T-helper 9 cell (primary cell): ENCODE measurements at regions not wholly inside any gene's neighbourhood (a gene's known extent, or its start where the extent isn't known, plus 50 kb on each side); places are given as distances from the start of the nearest gene placed in this dataset.
"Not testable (repeated sequence)": the region's sequence is repeated elsewhere in the genome, so short reads cannot be mapped to it uniquely, and the experiment has no call there.

Experiments
- DNase-seq: peaks from one replicate; pipeline ENCODE4 v3.0.0-alpha.2; 2020

DNA sequence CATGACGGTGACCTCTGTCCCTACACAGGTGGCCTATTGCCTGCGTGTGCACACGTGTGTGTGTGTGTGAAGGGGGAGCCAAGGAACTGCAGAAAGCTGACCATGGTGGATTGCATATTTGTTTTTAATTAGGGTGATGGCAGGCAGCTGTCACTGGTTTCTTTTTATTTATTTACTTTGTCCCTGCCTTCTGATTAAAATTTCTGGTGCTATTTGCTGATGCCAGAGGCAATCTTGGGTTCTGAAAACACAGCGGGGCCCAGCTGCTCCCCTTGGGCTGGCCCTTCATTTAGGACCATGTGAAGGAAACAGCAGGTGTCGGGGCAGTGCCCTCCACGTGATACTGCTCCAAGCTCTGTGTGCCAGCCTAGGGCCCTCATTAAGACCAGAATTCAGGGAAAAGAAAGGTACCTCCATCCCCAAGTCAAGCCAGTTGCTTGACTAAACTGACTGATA, 71.3 kb upstream of the PODXL start:
- DNase-seq = no peak

DNA sequence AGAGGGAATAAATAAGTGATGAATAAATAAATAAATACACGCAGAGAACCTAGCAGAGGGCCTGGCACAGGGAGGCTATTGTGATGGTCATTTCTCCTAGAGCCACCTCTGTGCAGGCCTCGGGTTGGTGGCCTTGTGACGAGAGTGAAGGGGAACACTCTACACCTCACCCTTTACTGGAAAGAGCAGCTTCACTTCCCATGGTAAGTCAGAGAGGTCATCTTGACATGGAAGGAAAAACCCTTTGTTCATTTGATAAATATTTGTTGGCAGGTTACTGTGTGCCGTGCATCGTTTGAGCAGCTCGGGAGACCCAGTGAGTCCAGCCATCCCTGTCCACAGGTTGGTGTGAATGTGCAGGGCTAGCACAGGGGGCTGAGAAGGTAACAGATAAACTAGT, 70.2 kb upstream of the PODXL start:
- DNase-seq = no peak

DNA sequence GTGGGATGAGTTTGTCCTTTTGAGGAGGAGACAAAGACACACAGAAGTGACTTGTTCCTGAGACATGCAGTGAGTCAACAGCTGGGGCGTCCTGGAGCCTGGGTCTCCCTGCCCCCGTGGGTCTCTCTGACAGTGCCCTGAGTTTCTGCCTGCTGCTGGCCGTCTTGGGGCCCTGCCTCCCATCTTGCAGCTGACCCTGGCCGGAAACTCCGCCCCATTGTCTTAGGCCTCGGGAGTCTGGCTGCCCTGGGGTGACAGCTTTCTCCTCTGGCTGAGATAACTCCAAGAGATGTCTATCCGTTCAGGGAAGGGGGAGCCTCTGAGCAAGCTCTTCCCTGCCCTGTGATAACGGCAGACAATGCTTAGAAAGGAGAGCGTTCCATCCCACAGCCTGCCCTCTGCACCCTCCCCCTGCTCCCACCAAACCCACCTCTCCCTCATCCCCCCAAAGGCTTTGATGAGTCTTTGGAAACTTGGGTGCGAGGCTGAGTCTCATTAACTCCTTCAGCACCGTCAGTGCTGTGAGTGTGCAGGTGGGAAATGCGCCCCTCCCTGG, 69.5 kb upstream of the PODXL start:
- no peak for DNase-seq

GRCh38 chr7:131625345-131625744, 68.9 kb upstream of the PODXL start:
- DNase-seq = not testable (repeated sequence)

DNA sequence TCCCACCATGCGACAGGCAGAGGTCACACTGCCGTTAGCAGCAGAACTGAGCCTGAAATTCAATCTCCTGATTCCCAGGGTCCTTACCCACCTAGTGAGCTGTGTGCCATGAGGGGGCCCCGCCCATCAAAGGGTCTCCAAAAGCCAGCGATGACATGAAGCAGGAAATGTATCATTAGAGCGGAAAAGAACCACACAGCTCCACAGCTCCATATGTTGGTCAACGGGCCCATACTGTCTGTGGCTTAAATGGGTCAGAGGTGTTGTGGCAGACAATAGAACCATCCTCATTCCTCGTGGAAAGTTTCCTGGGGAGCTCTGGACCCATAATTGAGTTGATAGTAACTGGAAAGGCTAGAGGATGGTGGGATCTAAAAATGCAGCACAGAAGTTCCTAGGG, 68.1 kb upstream of the PODXL start:
- DNase-seq = no peak

DNA sequence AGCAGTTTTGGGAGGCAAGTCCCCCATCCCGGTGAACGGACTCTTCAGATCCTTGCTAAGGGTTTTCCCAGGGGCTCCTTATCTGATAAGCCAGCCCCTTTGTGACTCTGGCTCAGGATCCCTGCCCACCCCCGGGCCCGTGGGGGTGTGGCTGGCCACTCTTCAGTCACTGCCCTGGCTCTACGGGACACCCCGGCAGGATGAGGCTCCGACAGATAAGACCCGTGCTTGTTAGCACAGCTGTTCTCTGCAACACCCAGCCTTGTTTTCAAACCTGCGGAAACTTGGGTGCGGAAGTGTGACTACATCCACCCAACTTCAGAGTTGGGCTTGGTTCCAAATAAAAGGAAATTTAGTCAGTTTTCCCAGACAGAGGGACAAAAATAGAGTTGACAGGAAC, 66.7 kb upstream of the PODXL start:
- no peak for DNase-seq

DNA sequence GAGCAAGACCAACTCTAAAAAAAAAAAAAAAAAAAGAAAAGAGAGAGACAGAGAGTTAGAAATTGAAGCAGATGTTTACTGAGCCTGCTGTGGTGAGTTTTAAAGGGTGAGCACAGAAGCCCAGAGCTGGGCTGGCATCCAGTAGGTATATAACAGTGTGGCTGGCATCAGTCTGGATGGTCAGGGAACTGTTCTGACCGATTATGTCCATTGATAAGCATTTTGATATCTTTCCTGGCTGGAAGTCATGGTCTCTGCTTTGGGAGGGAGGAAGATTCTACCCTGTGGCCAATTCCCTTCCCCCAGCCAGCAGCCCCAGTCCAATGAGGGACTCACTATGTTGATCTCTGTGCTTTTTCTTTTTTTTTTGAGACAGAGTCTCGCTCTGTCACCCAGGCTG, 65.2 kb upstream of the PODXL start:
- DNase-seq = no peak

- DNase-seq = no peak
Measured at GRCh38 chr7:131620673-131621609, 64.5 kb upstream of the PODXL start.

DNA sequence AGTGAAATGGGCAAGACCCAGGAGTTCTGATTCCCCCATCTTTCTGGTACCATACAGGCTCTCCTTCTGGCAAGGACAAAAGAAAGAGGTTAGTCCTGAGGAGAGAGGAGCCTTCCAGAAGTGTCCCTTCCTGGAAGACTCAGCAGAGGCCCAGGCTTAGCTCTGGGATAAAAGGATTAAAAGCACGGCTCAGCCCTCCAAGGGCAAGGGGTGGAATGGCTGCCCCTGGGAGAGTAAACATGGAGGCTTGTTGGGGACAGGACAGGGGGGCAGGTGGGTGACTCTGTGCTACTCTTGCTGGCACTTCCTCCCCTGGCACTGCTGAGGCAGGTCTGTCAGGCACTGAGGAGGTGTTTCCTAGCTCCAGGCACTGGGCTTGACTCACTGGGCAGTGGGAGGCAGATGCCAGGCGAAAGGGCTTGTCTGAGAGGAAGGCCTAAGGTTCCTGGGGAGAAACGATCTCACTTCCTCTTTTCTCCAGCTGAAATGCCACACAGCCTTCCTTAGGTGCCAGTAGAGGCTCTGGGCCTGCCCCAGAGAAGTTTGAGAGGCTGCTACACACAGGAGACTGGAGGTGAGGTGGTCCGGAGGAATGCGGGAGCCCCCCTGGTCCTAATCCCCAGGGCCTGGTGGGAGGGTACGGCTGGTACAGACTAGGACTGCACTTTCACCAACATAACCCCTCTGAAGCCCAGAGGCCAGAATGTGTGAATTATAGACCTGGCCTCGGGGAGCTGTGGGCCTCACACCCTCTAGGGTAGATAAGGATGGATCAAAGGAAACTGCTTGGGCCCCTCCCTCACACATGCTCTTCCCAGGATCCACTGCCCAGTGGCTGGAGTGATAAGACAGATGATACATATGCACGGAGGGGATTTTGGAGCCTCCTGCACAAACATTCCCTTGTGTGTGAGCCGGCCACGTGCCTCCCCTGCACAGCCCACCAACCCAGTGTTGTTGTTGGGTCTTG, 63.2 kb upstream of the PODXL start:
- DNase-seq = no peak

DNA sequence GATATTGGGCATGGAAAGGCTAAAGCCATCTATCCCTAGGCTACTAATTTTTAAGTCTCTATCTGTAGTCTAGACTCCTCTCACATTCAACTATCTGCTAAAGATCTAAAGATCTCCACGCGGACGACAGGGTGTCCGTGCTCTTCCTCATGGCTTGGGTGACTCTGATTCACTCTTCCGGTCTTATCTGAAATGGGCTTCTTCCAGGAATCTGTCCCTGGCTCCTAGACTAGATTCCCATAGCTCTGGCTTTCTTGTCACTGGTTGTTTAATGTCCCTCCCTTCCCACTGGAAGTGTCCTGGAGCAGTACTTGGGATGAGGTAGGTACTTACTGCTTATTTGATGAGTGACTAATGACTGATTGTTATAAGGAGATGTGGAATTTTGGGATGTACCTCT, 62.0 kb upstream of the PODXL start:
- DNase-seq = no peak

- no peak for DNase-seq
Measured at GRCh38 chr7:131616487-131617200, 60.2 kb upstream of the PODXL start.

GRCh38 chr7:131613909-131614308, 57.5 kb upstream of the PODXL start:
- DNase-seq = no peak

GRCh38 chr7:131610007-131610406, 53.6 kb upstream of the PODXL start:
- no peak for DNase-seq

GRCh38 chr7:131608116-131608500, 51.7 kb upstream of the PODXL start:
- DNase-seq = no peak

DNA sequence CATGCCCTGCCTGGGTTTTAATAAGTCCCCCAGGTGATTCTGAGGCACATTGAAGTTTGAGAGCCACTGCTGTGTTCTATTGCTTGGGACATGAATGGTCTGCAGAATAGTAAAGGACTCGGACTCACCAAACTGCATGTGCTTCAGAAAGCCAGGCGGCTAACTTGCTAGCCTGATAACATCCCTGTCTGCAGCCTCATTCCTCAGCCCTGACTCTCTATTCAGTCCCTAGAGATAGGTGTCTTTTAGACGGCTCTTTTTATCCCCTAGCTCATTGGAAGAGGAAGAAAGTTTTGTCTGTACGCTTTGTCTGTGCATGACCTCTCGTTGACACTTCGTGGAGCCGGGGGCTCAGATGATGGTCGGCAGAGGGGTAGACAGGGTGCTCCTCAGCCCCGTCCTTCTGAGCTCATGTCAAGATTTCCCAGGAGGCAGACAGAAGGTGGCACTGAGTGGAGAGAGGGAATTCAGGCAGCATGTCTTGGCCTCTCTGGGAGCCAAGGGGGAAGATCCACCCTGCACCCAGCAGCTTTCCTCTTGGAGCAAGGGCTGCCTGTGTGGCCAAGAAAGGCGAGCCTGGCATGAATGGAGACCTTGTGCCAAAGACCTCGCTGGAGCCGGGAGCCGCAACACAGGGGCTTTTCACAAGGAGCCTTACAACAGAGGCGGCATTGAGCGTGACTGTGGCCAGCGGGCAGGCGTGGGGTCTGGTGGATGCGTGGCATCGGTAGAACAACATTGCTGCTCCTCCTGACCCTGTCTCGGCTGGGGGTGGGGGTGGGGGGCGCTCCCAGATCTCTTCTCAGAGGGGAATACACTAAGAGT, 51.1 kb upstream of the PODXL start:
- DNase-seq = no peak

DNA sequence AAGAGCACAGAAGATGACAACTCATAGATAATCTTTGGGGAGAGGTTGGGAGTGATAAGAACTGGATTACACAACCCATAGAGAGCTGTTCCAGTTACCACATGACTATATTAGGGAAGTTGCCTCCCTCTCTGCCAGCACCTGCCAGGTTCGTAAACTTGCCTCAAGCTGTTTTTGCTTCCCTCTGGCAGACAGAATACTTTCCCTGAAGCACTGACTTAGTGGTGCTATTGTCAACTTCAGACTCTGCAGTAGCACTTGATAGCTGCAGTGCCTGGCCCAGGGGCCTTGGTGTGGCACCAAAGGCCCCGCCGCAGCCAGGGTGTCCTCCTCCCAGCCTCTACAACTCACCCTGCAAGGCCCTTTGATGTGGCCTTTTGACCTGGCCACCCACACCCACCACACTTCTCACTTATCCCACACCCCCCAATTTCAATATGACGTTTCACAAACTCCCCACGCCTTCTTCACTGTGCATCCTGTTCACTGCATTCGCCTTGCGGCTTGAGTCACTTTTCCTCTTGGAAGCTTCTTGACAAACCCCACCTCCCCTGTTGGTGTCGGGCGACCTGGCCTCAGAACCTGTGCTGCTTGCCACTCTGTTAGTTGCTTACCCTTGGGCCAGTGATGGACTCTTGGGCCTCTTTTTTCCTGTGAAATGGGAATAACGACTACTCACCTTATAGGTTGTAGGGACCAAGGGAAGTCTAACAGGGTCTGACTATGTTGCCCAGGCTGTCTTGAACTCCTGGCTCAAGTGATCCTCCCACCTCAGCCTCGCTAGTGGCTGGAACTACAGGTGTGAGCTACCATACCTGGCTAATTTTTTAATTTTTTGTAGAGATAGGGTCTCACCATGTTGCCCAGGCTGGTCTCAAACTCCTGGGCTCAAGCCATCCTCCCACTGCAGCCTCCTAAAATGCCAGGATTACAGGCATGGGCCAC, 50.2 kb upstream of the PODXL start:
- DNase-seq = no peak
